GM18519 (cell line): ENCODE measurements at regions not wholly inside any gene's neighbourhood (a gene's known extent, or its start where the extent isn't known, plus 50 kb on each side); places are given as distances from the start of the nearest gene placed in this dataset.
"Not testable (repeated sequence)": the region's sequence is repeated elsewhere in the genome, so short reads cannot be mapped to it uniquely, and the experiment has no call there.

Experiments
- ATAC-seq: cut with Tn5 transposase; IDR thresholded peaks from one replicate; pipeline ENCODE4 v1.9.1; 2021; ENCODE audit warnings: mild to moderate bottlenecking, moderate library complexity; ENCODE audit not compliant: unreplicated experiment, low FRiP score

GRCh38 chr2:56018267-56018666 lies 94.7 kb upstream of the EFEMP1 start:
- ATAC-seq, result no peak

- no peak for ATAC-seq
Observed at GRCh38 chr2:56021136-56021474, 97.5 kb upstream of the EFEMP1 start.

- ATAC-seq, result no peak
Observed at GRCh38 chr2:56021579-56021978, 98.0 kb upstream of the EFEMP1 start.

- no peak for ATAC-seq
Observed at GRCh38 chr2:56025469-56026193, 102.0 kb upstream of the EFEMP1 start.

GRCh38 chr2:56026828-56027227 lies 103.2 kb upstream of the EFEMP1 start:
- ATAC-seq, result no peak

- ATAC-seq, result no peak
Observed at GRCh38 chr2:56030062-56030461, 106.5 kb upstream of the EFEMP1 start.

- no peak for ATAC-seq
Observed at GRCh38 chr2:56030901-56031300, 107.3 kb upstream of the EFEMP1 start.

GRCh38 chr2:56034258-56034657 lies 110.7 kb upstream of the EFEMP1 start:
- ATAC-seq, result no peak

GRCh38 chr2:56040189-56040588 lies 116.6 kb upstream of the EFEMP1 start:
- no peak for ATAC-seq

GRCh38 chr2:56040834-56041233 lies 117.3 kb upstream of the EFEMP1 start:
- no peak for ATAC-seq

- ATAC-seq, result no peak
Observed at GRCh38 chr2:56047136-56047535, 123.6 kb upstream of the EFEMP1 start.

GRCh38 chr2:56049233-56049845 lies 125.8 kb upstream of the EFEMP1 start:
- ATAC-seq, result no peak

GRCh38 chr2:56053679-56054078 lies 130.1 kb upstream of the EFEMP1 start:
- ATAC-seq, result no peak

GRCh38 chr2:56055405-56055804 lies 128.4 kb upstream of the CCDC85A start:
- no peak for ATAC-seq

- ATAC-seq, result not testable (repeated sequence)
Observed at GRCh38 chr2:56061327-56061726, 122.5 kb upstream of the CCDC85A start.

- ATAC-seq, result no peak
Observed at GRCh38 chr2:56068746-56069145, 115.0 kb upstream of the CCDC85A start.

GRCh38 chr2:56077359-56077915 lies 106.4 kb upstream of the CCDC85A start:
- ATAC-seq, result no peak

- ATAC-seq, result no peak
Observed at GRCh38 chr2:56082665-56083064, 101.1 kb upstream of the CCDC85A start.

- no peak for ATAC-seq
Observed at GRCh38 chr2:56084111-56084901, 99.5 kb upstream of the CCDC85A start.

GRCh38 chr2:56086336-56086735 lies 97.5 kb upstream of the CCDC85A start:
- ATAC-seq, result no peak

GRCh38 chr2:56088411-56088810 lies 95.4 kb upstream of the CCDC85A start:
- ATAC-seq, result no peak
